GM12875 (cell line): ENCODE measurements at regions not wholly inside any gene's neighbourhood (a gene's known extent, or its start where the extent isn't known, plus 50 kb on each side); places are given as distances from the start of the nearest gene placed in this dataset.

Experiments
- H3K4me3 ChIP-seq: one replicate; pipeline ENCODE4 v1.5.1; 2011; ENCODE audit warnings: low read depth, low read length, control low read depth
- TF ChIP-seq, protein P1 (sequence below): IDR thresholded peaks from 2 replicates; pipeline ENCODE4 v1.5.1; 2011; ENCODE audit warnings: low read depth, mild to moderate bottlenecking, control low read depth, inconsistent platforms, low read length, moderate library complexity, borderline replicate concordance; ENCODE audit not compliant: insufficient read depth

DNA sequence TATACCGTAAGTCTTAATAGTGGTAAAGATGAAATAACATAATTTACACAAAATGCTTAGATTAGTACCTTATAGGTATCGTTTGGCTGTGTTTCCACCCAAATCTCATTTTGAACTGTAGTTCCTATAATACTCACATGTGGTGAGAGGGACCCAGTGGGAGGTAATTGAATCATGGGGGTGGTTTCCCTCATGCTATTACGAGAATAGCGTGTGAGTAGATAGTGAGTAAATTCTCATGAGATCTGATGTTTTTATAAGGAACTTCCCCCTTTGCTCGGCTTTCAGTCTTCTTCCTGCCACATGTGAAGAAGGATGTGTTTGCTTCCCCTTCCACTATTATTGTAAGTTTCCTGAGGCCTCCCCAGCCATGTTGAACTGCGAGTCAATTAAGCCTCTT is 426.3 kb upstream of the POT1 start:
- TF ChIP-seq, protein P1, sequence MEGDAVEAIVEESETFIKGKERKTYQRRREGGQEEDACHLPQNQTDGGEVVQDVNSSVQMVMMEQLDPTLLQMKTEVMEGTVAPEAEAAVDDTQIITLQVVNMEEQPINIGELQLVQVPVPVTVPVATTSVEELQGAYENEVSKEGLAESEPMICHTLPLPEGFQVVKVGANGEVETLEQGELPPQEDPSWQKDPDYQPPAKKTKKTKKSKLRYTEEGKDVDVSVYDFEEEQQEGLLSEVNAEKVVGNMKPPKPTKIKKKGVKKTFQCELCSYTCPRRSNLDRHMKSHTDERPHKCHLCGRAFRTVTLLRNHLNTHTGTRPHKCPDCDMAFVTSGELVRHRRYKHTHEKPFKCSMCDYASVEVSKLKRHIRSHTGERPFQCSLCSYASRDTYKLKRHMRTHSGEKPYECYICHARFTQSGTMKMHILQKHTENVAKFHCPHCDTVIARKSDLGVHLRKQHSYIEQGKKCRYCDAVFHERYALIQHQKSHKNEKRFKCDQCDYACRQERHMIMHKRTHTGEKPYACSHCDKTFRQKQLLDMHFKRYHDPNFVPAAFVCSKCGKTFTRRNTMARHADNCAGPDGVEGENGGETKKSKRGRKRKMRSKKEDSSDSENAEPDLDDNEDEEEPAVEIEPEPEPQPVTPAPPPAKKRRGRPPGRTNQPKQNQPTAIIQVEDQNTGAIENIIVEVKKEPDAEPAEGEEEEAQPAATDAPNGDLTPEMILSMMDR: no peak

DNA sequence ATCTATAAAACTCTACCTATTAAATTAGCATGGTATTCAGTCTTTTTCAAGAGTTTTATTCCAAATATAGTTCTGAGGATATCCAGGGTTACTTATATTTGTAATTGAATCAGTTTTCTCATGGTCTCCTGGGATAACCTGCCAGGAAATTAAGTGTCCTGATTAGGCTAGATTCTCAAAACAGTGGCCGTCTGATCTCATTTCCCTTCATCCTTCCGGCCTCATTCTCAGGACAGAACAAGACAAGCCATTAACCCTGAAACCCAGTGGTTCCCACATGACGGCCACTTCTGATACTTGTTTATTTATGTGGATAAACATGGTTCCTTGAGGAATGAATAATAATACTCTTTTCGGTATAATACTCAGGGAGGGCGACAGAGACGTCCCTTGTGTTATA is 417.6 kb upstream of the POT1 start:
- TF ChIP-seq, protein P1: no peak
- H3K4me3 ChIP-seq: no peak overlapping the region

More for the DNA sequence above, 426.3 kb upstream of the POT1 start:
- no peak overlapping the region for H3K4me3 ChIP-seq

DNA sequence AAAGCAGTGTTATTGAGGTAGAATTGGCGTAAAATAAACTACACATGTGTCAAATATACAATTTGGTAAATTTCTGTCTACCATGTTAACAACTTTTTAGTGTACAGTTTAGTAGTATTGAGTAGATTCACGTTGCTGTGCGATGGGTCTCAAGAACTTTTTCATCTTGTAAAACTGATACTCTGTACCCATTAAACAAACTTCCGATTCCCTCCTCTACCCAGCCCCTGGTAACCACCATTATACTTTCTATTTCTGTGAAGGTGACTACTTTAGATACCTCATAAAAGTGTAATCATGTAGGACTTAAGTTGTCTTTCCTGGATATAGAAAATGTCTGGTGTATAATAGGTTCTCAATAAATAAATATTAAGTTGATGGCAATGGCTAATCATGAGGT is 408.5 kb upstream of the POT1 start:
- TF ChIP-seq, protein P1: no peak
- H3K4me3 ChIP-seq: no peak overlapping the region

DNA sequence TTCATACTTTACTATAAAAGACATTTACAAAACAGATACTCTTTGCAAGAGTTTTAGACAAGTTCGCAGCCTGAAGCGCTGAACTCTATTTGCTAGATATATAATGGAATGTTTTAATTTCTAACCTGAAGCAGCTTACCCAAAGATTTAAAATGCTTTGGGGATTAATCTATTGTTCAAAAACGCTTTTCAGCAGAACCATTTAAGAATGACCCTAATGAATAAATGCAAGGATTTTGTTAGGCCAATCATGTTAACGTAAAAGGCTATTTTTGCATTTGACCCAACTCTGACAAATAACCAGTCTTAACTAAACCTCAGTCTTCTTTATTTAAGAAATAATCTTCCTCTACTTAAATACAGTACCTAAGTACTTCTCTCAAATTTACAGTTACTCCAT is 406.7 kb upstream of the POT1 start:
- TF ChIP-seq, protein P1: no peak
- no peak overlapping the region for H3K4me3 ChIP-seq

DNA sequence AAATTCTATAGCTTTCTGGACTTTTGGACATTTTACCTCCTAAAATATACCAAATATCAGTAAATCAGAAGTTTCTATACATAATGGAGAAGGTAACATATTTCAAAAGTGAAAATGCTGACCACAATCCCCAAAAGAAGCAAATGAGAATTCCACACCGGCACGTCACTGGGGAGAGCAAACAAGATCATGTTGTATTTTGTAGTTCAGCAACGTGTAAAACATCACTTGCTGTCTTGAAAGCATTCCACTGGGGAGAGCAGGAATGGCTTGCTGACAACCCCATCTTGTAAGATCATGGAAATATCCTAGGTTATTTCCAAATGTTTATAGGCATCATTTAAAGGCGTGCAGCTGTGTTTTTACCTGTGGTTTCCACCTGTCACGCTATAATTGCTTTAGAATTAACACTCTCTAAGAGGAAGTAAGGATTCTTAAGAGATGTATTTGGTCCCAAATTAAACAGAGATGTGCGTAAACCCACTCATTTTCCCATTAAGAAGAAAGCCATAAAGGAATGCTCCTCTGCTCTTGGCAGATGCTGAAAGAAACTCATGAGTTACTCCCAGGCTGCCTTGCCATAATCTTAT is 397.1 kb upstream of the POT1 start:
- H3K4me3 ChIP-seq: no peak overlapping the region
- TF ChIP-seq, protein P1: no peak

- TF ChIP-seq, protein P1: no peak
- no peak overlapping the region for H3K4me3 ChIP-seq
These were observed 386.8 kb upstream of the POT1 start for GRCh38 chr7:125316466-125316865.

- TF ChIP-seq, protein P1: no peak
- H3K4me3 ChIP-seq: no peak overlapping the region
These were observed 369.6 kb upstream of the POT1 start for GRCh38 chr7:125299003-125299765.
